Left lung (tissue), 4 donors: ENCODE measurements at regions not wholly inside any gene's neighbourhood (a gene's known extent, or its start where the extent isn't known, plus 50 kb on each side); places are given as distances from the start of the nearest gene placed in this dataset.

Source experiments
- ATAC-seq: fragments of 200-7000 bp; cut with Tn5 transposase; one replicate; pipeline ENCODE4 v1.9.1; 2020; ENCODE audit warnings: moderate library complexity
- DNase-seq, 4 donors: peaks; one replicate each; pipeline ENCODE4 v3.0.0-alpha.2; 2013 to 2020
- H3K27ac ChIP-seq, 2 donors: fragments of 200-600 bp; sonication (generic) in 1 of 2; one replicate each; pipeline versions ENCODE4 v1.5.0 to v1.8.0; 2020 to 2021
- H3K27me3 ChIP-seq, 2 donors: fragments of 200-600 bp; sonication (generic) in 1 of 2; one replicate each; pipeline versions ENCODE4 v1.5.0 to v1.8.0; 2020 to 2021
- H3K36me3 ChIP-seq, 2 donors: fragments of 200-600 bp; sonication (generic) in 1 of 2; one replicate each; pipeline versions ENCODE4 v1.5.0 to v1.8.0; 2020 to 2021
- H3K4me1 ChIP-seq, 2 donors: fragments of 200-600 bp; one replicate each; pipeline ENCODE4 v1.8.0; 2021
- H3K4me3 ChIP-seq, 2 donors: fragments of 200-600 bp; sonication (generic) in 1 of 2; one replicate each; pipeline versions ENCODE4 v1.5.0 to v1.8.0; 2020 to 2021; ENCODE audit warnings: mild to moderate bottlenecking in 1 of 2
- H3K9me3 ChIP-seq, 2 donors: fragments of 200-600 bp; sonication (generic) in 1 of 2; one replicate each; pipeline versions ENCODE4 v1.5.0 to v1.8.0; 2020 to 2021
- CTCF ChIP-seq, 2 donors: fragments of 200-600 bp; sonication (generic) in 1 of 2; IDR thresholded peaks; one replicate each; pipeline versions ENCODE4 v1.5.0 to v1.8.0; 2021; ENCODE audit warnings: antibody characterized with exemption in 2 of 2
- intact Hi-C, 2 donors: fragments of 100-400 bp; cut with DNase I; formaldehyde crosslinking; loops; one replicate each; pipeline versions ENCODE4 v1.11.2 to v1.14.2; 2022
- donor health status: DM: no; HTN: yes; CAD: no.
- donor health status: DM: no; HTN: no; CAD: no.

GRCh38 chr13:53499576-53500133 is 471.0 kb downstream of the OLFM4 start:
- no peak overlapping the region for H3K4me3 ChIP-seq
- ATAC-seq (no peak), DNase-seq (no peak)
- H3K27me3 ChIP-seq = no peaks in the 10 kb centered on the region
- TF ChIP-seq CTCF (IDR thresholded peaks at IDR 0.05) = no peak
- no peaks in the 10 kb centered on the region for H3K36me3 ChIP-seq
- peaks cover 0 to 10% of the 10 kb centered on the region in 2 donors for H3K9me3 ChIP-seq
- H3K27ac ChIP-seq = no peak overlapping the region
- intact Hi-C loops = no loop called here
- no peaks in the 10 kb centered on the region for H3K4me1 ChIP-seq

- no peak for ATAC-seq
- Histone ChIP-seq H3K27me3 (no peaks in the 10 kb centered on the region), H3K4me3 (no peak overlapping the region), H3K4me1 (no peaks in the 10 kb centered on the region), H3K9me3 (peaks cover 0 to 10% of the 10 kb centered on the region in 2 donors), H3K36me3 (no peaks in the 10 kb centered on the region), H3K27ac (no peak overlapping the region)
- DNase-seq = no peak
- intact Hi-C loops = no loop called here
- TF ChIP-seq CTCF (IDR thresholded peaks at IDR 0.05) = no peak
Observed at GRCh38 chr13:53501387-53501786, 472.8 kb downstream of the OLFM4 start.

- ATAC-seq (no peak), DNase-seq (no peak)
- no peaks in the 10 kb centered on the region for H3K27me3 ChIP-seq
- intact Hi-C loops = no loop called here
- no peak overlapping the region for H3K27ac ChIP-seq
- no peak overlapping the region for H3K4me3 ChIP-seq
- no peaks in the 10 kb centered on the region for H3K36me3 ChIP-seq
- H3K9me3 ChIP-seq = peaks cover 0 to 7% of the 10 kb centered on the region in 2 donors
- no peaks in the 10 kb centered on the region for H3K4me1 ChIP-seq
- TF ChIP-seq CTCF (IDR thresholded peaks at IDR 0.05) = no peak
Observed at GRCh38 chr13:53507741-53508140, 479.1 kb downstream of the OLFM4 start.

GRCh38 chr13:53512635-53513034 is 484.0 kb downstream of the OLFM4 start:
- intact Hi-C loops = no loop called here
- no peak for DNase-seq
- no peak for TF ChIP-seq CTCF (IDR thresholded peaks at IDR 0.05)

GRCh38 chr13:53513226-53513625 is 484.6 kb downstream of the OLFM4 start:
- Histone ChIP-seq H3K36me3 (no peaks in the 10 kb centered on the region), H3K9me3 (no peaks in the 10 kb centered on the region), H3K4me1 (no peaks in the 10 kb centered on the region), H3K4me3 (no peak overlapping the region), H3K27ac (no peak overlapping the region), H3K27me3 (no peaks in the 10 kb centered on the region)
- intact Hi-C loops = no loop called here
- ATAC-seq (no peak), DNase-seq (no peak)
- no peak for TF ChIP-seq CTCF (IDR thresholded peaks at IDR 0.05)

More at GRCh38 chr13:53512635-53513034, 484.0 kb downstream of the OLFM4 start:
- Histone ChIP-seq H3K27me3 (no peaks in the 10 kb centered on the region), H3K27ac (no peak overlapping the region), H3K36me3 (no peaks in the 10 kb centered on the region), H3K9me3 (no peaks in the 10 kb centered on the region), H3K4me1 (no peaks in the 10 kb centered on the region), H3K4me3 (no peak overlapping the region)
- ATAC-seq = no peak
